GM19035 (cell line): ENCODE measurements at regions not wholly inside any gene's neighbourhood (a gene's known extent, or its start where the extent isn't known, plus 50 kb on each side); places are given as distances from the start of the nearest gene placed in this dataset.
"Not testable (repeated sequence)": the region's sequence is repeated elsewhere in the genome, so short reads cannot be mapped to it uniquely, and the experiment has no call there.

Experiments
- ATAC-seq: cut with Tn5 transposase; IDR thresholded peaks from one replicate; pipeline ENCODE4 v1.9.1; 2021; ENCODE audit not compliant: unreplicated experiment

DNA sequence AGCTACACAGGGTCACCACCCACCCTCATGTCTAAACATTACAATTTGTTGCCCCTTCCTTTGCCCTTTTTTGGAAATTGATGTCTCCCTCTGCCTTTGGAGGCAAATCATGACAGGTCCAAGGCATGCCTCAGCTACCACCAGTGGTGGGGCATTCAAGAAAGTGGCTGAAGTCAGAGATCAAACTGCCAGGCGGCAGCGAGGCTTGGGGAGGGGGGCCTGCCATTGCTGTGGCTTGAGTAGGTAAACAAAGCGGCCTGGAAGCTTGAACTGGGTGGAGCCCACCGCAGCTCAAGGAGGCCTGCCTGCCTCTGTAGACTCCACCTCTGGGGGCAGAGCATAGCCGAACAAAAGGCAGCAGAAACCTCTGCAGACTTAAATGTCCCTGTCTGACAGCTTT is 152.0 kb upstream of the ATP2B2 start:
- ATAC-seq: not testable (repeated sequence)

GRCh38 chr3:10665592-10665991 is 150.4 kb upstream of the SLC6A11 start:
- no peak for ATAC-seq

DNA sequence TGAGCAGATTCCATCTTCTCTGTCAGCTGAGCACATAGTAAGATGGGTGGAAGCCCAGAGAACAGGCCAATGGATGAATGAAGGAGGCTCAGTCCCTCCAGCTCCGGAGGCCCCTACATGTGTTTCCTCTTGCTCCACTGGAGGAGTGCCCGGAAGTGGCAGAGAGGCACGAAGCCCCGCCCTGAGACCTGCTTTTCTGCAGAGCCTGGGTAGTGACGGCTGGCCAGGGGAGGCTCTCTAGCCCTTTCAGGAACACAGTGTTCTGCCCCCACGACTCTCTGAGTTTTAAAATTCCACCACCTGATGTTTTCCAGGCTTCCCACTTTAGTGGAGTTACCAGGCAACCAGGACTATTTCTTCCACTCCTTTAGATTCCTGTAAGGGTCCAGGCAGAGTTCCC is 149.4 kb upstream of the SLC6A11 start:
- ATAC-seq: no peak

GRCh38 chr3:10667269-10667668 is 148.8 kb upstream of the SLC6A11 start:
- no peak for ATAC-seq

DNA sequence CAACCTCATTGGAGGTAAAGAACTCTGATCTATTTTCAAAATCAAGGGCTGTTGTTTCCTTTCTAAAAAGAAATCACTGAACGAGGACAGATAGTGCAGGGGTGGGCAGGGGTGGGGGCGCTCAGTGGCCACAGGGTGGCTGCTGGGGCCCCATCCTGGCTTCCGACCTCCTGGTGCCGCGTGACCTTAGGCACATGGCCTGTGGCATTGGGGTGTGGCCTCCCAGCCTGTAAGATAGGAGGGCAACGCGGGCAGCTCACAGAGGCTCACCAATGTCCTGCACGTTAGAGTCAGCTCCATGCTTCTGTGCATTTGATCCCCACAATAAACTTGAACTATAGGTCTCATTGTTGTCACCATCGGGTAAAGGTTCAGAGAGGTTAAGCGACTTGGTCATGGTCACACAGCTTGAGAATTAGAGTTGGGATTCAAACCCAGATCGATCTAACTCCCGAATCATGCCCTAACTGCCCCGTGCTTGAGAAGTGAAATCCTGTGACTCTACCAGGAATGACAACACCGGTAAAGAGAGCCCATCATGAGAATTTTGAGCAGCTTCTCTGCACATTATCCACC is 148.0 kb upstream of the SLC6A11 start:
- no peak for ATAC-seq

DNA sequence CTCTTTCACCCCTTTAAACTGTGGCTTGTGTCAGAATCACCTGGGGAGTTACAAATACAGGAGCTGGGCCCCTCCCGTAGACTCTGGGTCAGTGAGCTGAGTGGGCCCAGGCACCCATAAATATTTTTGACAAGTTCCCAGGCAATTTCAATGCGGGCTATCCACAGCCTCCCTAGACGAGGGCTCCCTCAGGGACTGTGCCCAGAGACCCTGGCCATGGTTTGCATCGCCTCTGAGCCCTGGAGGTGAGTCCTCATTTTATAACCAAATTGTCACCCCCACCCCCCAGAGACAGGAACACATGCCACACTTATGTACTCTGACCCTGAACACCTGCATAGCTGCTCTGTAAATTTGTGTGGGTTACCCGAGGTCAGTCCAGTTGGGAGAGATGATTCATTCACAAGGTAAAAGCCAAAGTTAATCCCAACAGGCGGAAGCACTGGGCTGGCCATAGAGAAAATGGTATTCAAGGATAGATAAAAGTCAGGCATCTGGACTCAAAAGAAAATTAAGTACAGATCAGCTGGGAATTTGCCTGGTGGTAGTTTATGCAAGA is 146.5 kb upstream of the SLC6A11 start:
- ATAC-seq: no peak

GRCh38 chr3:10672422-10672821 is 143.6 kb upstream of the SLC6A11 start:
- no peak for ATAC-seq

GRCh38 chr3:10674578-10674977 is 141.4 kb upstream of the SLC6A11 start:
- no peak for ATAC-seq

- no peak for ATAC-seq
Observed at GRCh38 chr3:10676905-10677304, 139.1 kb upstream of the SLC6A11 start.

- ATAC-seq: no peak
Observed at GRCh38 chr3:10678796-10679376, 137.1 kb upstream of the SLC6A11 start.

- ATAC-seq: no peak
Observed at GRCh38 chr3:10680796-10681195, 135.2 kb upstream of the SLC6A11 start.

GRCh38 chr3:10682692-10683091 is 133.3 kb upstream of the SLC6A11 start:
- no peak for ATAC-seq

DNA sequence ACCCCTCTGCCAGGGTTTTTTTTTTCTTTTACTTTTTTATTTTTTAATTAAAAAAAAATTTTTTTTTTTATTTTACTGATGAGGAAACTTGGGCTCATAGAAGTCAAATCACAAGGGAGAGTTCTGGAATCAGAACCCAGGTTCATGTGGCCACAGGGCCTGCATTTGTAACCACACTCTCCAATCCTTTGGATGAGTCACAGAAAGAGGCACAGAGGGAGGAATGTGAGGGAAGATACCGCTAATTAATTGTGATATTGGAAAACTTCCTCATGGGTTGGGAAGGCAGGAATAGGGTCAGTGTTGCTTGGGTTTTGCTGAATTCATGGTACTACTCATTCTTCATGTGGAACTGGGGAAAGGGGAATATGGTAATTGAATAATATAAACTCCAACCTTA is 132.9 kb upstream of the SLC6A11 start:
- ATAC-seq: no peak

DNA sequence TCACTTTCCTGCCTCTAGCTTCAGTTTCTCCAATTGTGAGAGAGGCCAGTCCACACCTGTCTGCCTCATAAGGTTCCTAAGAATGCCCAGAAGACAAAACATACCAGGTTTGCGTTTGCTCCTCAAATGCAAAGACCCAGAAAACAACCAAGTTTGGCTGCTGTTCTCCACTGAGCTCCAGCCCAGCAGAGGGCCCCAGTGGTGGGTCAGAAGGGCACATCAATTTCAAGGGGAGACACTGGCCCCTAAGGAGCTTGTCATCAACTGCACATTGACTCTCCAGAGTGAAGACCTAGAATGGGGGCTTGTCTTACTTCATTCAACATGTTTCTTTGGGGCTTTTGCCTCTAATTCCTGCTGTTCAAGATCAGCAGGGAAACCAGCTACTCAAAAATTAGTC is 127.9 kb upstream of the SLC6A11 start:
- no peak for ATAC-seq

DNA sequence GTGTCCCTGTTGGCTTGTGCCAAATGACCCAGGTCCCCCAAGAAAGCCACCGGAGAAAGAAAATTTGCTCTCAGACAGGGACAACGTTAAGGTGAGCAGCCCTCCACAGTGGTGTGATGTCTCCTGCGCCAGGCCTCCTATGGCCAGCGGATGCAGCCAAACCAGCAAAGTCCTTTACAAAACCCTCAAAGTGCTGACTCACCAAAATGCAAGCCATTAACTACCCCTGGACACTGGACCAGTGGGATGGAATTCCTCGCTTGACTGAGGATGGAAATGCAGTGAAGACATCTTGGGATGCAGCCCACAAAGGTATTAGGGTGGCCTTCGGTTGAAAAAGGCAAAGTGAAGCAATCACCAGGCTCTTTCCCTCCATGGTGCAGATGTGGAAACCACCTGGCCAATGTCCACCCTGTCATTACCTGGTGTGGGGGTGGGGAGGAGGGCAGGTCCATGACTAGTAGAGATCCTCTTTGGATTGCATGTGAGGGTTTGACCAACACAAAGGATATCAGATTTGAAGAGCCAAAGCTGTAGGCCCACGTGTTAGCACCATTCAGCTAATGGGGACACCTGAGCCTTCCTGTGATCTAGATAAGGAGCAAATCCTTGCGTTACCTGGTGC is 127.4 kb upstream of the SLC6A11 start:
- ATAC-seq: no peak

DNA sequence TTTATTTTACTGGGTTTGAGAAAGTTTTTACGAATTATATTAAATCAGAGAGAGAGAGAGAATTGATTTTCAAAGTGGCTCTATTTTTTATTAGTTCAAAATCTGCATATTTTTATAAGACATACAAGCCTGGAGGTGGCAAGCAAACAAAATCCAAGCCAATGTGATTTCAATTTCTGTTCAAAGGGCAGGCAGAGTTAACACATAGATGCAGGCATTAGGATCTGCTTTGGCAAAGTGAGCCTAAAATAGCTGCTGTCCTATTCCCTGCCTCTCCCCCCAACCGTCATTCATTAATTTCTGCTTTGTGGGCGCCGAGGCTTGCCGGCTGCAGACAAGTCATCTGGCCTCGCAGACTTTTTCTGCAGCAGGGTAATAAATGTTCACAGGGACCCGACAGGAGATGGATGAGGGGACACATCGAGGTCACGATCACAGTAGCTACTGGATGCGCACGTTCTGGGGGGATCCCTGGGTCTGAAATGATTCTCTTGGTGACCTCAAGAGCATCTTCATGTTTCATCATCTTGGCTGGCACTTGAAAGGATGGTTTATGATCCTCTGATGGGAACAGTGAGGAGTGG is 123.9 kb upstream of the SLC6A11 start:
- no peak for ATAC-seq

DNA sequence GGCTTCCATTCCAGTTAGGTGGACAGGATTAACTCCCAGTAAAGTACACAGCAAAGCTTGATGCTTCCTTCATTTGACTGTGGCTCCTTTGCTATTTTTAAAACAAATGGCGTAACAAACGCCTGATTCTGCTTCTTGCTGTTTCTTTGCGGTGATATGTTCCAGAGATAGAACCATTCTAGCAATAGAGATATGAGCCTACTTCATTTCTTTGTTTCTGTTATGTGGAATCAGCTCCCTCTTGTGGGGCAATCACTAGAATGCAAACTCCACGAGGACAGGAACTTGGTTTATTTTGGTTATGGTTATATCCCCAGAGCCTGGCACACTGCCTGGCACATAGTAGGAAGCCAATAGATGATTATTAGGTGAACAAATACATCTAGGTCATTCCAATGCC is 122.6 kb upstream of the SLC6A11 start:
- ATAC-seq: no peak

- no peak for ATAC-seq
Observed at GRCh38 chr3:10694179-10694578, 121.8 kb upstream of the SLC6A11 start.

DNA sequence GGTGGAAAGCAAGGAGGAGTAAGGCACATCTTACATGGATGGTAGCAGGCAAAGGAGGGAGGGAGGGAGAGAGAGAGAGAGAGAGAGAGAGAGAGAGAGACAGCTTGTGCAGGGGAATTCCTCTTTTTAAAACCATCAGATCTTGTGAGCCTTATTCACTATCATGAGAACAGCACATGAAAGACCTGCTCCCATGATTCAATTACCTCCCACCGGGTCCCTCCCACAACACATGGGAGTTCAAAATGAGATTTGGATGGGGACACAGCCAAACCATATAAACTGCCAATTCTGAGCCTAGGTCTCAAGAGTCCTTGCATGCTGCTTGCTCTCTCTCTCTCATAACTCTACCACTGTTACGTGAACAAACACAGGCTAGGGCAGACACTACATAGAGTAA is 120.8 kb upstream of the SLC6A11 start:
- not testable (repeated sequence) for ATAC-seq

- ATAC-seq: no peak
Observed at GRCh38 chr3:10695595-10696285, 120.3 kb upstream of the SLC6A11 start.

- no peak for ATAC-seq
Observed at GRCh38 chr3:10697918-10698317, 118.1 kb upstream of the SLC6A11 start.

GRCh38 chr3:10700821-10701220 is 115.2 kb upstream of the SLC6A11 start:
- ATAC-seq: no peak
